Ovary (tissue), 3 donors: ENCODE measurements at regions not wholly inside any gene's neighbourhood (a gene's known extent, or its start where the extent isn't known, plus 50 kb on each side); places are given as distances from the start of the nearest gene placed in this dataset.

Experiments
- CTCF ChIP-seq, 3 donors: fragments of 450-650 bp in 2 of 3; fragments of 200-600 bp in 1 of 3; IDR thresholded peaks; one replicate each; pipeline versions ENCODE4 v1.5.1 to v1.8.0; 2016 to 2022; ENCODE audit warnings: antibody characterized with exemption in 3 of 3, mild to moderate bottlenecking in 1 of 3
- POLR2A ChIP-seq: fragments of 450-650 bp; IDR thresholded peaks from one replicate; pipeline ENCODE4 v1.6.1; 2017; ENCODE audit warnings: antibody characterized with exemption, mild to moderate bottlenecking, moderate library complexity
- donor health status: DM: no; HTN: no; CAD: no.

- TF ChIP-seq CTCF (IDR thresholded peaks at IDR 0.05) (no peak), POLR2A (no peak)
Observed at GRCh38 chr12:114192013-114192412, 213.9 kb downstream of the TBX5 start.
